ENCODE measurements at regions not wholly inside any gene's neighbourhood (a gene's known extent, or its start where the extent isn't known, plus 50 kb on each side); places are given as distances from the start of the nearest gene placed in this dataset.

GRCh38 chr2:158006961-158007719 lies 94.5 kb upstream of the UPP2 start:
- TF ChIP-seq EP300 (IDR thresholded peaks at IDR 0.05; ENCODE audit: borderline replicate concordance in 1 of 2, low read depth in 2 of 2, low read length in 2 of 2) (no peak), POLR2A (IDR thresholded peaks at IDR 0.05; ENCODE audit: control extremely low read depth in 1 of 2, low read depth in 2 of 2, low read length in 2 of 2) (no peak), MAFK (IDR thresholded peaks at IDR 0.05; ENCODE audit: low read depth, low read length) (no peak), YY1 (IDR thresholded peaks at IDR 0.05; ENCODE audit: low read depth, low read length) (no peak)
- TF ChIP-seq, protein P1, sequence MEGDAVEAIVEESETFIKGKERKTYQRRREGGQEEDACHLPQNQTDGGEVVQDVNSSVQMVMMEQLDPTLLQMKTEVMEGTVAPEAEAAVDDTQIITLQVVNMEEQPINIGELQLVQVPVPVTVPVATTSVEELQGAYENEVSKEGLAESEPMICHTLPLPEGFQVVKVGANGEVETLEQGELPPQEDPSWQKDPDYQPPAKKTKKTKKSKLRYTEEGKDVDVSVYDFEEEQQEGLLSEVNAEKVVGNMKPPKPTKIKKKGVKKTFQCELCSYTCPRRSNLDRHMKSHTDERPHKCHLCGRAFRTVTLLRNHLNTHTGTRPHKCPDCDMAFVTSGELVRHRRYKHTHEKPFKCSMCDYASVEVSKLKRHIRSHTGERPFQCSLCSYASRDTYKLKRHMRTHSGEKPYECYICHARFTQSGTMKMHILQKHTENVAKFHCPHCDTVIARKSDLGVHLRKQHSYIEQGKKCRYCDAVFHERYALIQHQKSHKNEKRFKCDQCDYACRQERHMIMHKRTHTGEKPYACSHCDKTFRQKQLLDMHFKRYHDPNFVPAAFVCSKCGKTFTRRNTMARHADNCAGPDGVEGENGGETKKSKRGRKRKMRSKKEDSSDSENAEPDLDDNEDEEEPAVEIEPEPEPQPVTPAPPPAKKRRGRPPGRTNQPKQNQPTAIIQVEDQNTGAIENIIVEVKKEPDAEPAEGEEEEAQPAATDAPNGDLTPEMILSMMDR (IDR thresholded peaks at IDR 0.05; ENCODE audit: control extremely low read depth in 1 of 3, insufficient read depth in 1 of 3, low read depth in 1 of 3, low read length in 3 of 3) = peak in 2 of 3 experiments; percentile 30 to 41; a peak in 3 of 4 replicates

Measured in H1 (cell line).